ENCODE measurements at regions not wholly inside any gene's neighbourhood (a gene's known extent, or its start where the extent isn't known, plus 50 kb on each side); places are given as distances from the start of the nearest gene placed in this dataset.

DNA sequence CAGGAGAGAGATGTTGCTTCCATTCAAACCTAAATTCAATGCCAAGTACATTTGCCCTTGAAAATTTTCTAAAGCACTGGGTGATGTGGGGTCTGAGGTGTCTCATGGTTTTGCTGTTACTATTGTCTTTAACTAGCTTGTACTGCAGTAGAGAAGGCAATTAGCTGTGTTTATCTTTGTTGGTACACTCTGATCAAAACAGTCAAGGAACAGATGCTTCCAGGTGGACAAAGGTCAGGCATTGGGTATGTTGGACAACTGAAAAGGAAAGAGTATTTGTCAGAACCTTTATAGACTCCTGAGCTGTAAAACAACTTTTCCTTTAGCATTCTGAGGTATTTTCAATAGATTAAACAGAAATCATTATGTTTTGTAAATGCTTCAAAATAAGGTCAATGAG lies 2228.7 kb upstream of the WWC1 start:
- DNase-seq (no peak), FAIRE-seq (no peak), ATAC-seq (no peak)
- Histone ChIP-seq H3K27ac (no peak overlapping the region), H3K4me1 (no peaks in the 10 kb centered on the region), H3K36me3 (no peaks in the 10 kb centered on the region), H3K4me3 (no peak overlapping the region), H3K9me3 (no peaks in the 10 kb centered on the region), H3K27me3 (no peaks in the 10 kb centered on the region)
- no peak for TF ChIP-seq CTCF (IDR thresholded peaks at IDR 0.05)
- intact Hi-C loops (cut with DNase I) = no loop called here

- H3K4me1 ChIP-seq = no peaks in the 10 kb centered on the region
- no peak for TF ChIP-seq CTCF (IDR thresholded peaks at IDR 0.05)
- no peaks in the 10 kb centered on the region for H3K27me3 ChIP-seq
- WGBS, 2 donors = 17 to 20% methylated on average over 1 of the region's 1 CpG
- H3K4me3 ChIP-seq = no peak overlapping the region
- no peaks in the 10 kb centered on the region for H3K36me3 ChIP-seq
- ATAC-seq (no peak), DNase-seq (no peak), FAIRE-seq (no peak)
- intact Hi-C loops (cut with DNase I) = no loop called here
- no peak overlapping the region for H3K27ac ChIP-seq
- no peaks in the 10 kb centered on the region for H3K9me3 ChIP-seq
Measured at GRCh38 chr5:166063261-166063660, 2228.2 kb upstream of the WWC1 start.

DNA sequence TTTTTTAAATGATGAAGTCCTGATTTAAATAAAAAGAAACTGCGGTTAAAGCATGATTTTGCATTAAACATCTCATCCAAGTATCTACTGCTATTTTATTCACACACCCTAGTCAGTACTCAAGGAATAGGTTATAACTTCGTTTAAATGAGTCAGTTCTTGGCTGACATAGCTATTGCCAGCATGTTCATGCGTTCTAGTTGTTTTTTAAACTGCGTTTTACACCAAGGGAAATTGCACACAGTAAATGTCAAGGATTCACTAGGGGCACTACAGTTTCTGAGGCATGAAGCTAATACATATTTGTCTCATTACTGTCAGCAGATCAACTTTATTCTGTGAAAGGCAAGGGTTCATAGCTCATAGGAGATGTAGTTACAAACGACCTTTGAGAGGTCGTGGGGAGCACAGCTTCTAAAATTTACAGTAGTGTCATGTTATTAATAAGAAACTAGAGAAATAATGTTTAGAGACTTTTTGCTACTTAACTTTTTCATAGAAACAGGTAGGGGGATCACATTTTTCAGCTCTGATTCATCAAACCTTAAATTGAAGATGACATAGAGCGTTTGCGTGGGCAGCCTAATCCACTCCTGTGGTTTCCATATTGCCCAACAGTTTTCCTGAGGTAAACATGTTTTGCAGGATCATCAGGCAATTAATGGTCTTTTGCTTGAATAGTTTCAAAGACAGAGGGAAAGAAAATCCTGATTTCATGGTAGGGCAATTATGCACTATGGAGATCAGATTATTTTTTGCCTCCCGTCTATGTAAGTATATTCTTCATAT lies 2222.7 kb upstream of the WWC1 start:
- TF ChIP-seq CTCF (IDR thresholded peaks at IDR 0.05) = no peak
- Histone ChIP-seq H3K36me3 (no peaks in the 10 kb centered on the region), H3K27me3 (no peaks in the 10 kb centered on the region), H3K27ac (no peak overlapping the region), H3K4me1 (no peaks in the 10 kb centered on the region), H3K4me3 (no peak overlapping the region), H3K9me3 (no peaks in the 10 kb centered on the region)
- DNase-seq = no peak
- WGBS, 2 donors = 64 to 74% methylated on average over 9 of the region's 9 CpGs
- intact Hi-C loops (cut with DNase I) = no loop called here
- no peak for ATAC-seq
- no peak for FAIRE-seq

DNA sequence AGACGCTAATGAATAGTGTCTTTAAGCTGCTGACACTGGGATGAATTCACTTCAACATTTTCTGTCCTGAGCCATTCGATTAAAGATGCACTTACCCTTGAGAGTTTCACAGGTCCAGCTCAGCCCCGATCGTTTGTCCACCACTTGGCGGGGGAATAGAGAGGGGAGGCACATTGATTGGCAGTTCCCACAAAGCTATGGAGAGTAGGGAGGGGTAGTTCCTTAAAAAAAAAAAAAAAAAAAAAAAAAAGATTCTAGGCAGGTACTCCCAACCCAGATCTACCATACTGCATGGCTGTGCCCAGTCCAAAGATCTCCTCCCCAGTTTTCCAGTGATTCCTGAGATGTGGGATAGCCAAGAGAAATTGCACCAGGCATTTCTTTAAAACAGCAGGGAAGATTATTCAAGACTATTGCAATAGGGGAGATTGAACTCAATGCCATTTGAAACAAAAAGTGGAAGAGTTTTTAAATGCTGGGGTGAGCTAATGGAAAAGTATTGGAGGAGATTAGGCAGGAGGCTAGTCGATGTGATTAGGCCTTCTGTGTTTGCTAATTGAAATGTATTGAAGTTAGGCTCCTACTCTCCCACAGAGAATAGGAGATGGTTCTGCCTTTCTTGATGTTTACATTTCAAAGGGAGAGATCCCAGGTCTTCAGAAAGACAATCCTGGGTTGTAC lies 2217.4 kb upstream of the WWC1 start:
- FAIRE-seq = no peak
- intact Hi-C loops (cut with DNase I) = no loop called here
- Histone ChIP-seq H3K9me3 (no peaks in the 10 kb centered on the region), H3K4me1 (no peaks in the 10 kb centered on the region), H3K4me3 (no peak overlapping the region), H3K27me3 (no peaks in the 10 kb centered on the region), H3K27ac (no peak overlapping the region), H3K36me3 (no peaks in the 10 kb centered on the region)
- no peak for TF ChIP-seq CTCF (IDR thresholded peaks at IDR 0.05)
- ATAC-seq = no peak
- 38% methylated on average over 6 of the region's 6 CpGs for WGBS, 2 donors
- no peak for DNase-seq

Measured in pancreas (tissue), 10 donors.